ENCODE measurements at regions not wholly inside any gene's neighbourhood (a gene's known extent, or its start where the extent isn't known, plus 50 kb on each side); places are given as distances from the start of the nearest gene placed in this dataset.
"Not testable (repeated sequence)": the region's sequence is repeated elsewhere in the genome, so short reads cannot be mapped to it uniquely, and the experiment has no call there.

DNA sequence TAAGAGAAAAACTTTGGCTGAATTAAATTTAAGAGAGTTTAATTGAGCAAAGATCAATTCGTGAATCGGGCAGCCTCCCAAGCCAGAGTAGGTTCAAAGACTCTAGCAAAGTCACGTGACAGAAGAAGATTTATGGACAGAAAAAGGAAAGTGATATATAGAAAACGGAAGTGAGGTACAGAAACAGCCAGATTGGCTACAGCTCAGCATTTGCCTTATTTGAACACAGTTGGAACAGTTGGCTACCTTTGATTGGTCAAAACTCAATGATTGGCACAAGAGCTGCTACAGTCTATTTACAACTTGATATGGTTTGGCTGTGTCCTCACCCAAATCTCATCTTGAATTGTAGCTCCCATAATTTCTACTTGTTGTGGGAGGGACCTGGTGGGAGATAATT is 102.6 kb downstream of the PLG start:
- DNase-seq (ENCODE audit: low read depth in 2 of 2) = no peak

DNA sequence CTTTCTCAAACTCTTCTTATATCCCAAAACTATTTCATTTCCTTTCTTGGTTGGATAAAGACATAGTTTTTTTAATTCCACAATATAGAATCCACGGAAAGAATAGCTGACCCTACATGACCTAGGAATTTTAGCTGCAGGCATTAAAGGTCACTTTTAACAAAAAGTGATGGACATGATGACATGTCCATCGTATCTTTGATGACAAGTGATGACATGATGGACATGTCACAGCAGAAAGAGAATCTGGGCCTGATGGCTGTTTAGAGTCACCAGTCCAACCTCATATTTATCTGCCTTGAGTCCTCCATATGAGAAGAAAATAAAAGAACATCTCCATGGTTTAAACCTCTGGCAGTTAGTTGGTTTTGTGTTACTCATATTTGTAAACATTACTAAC is 106.2 kb downstream of the PLG start:
- no peak for DNase-seq (ENCODE audit: low read depth in 2 of 2)

DNA sequence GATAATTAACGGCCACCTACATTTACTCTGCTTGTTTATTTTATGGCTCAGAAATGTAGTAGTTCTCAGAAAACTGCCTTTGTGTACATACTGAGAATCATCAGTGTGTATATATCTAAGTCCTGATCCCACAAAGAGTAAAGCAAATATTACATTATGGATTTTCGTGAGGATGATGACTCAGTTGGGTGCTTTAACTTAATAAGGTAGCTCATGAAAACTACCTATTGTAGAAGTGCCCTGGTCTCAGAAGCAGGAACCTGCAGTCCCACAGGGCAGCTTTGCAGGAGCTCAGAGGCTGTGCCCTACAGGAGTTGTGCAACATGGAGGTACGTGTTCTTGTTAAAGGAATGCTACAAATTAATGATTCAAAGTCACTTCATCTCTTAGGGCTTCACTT is 108.2 kb downstream of the PLG start:
- DNase-seq (ENCODE audit: low read depth in 2 of 2) = no peak

DNA sequence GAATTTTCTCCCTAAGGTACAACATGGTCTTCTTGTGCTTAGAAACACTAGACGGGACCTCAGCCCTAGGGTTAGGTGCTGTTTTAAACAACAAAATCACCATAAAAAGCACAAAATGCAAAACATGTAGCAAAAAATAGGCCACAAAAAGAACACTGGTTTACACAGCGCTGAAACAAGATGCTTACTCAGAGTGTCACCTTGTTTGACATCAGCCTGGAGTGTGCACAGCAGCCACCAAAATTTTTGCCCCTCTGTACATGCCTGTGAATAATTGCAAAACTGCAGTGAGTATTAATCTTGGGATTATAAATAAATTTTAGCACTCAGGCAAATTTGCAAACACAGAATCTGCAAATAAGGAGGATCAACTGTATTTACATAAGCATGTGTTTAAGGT is 110.1 kb downstream of the PLG start:
- no peak for DNase-seq (ENCODE audit: low read depth in 2 of 2)

DNA sequence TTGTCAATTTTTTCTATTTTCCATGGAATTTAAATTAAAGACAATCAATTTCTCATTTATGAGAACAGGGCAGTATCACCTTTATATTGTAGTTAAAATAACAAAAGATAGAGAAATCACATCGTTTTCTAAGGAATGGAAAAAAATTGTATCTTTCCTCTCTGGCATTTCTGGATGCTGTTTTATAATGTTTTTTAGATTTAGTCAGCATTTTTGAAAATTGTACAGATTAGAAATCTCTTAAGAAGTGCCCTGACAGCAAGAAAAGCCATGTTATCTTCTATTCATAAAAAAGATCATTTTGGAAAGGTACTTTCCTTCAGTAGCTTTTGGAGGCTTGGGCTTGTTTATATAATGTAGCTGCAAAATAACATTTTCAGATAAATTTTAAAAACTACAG is 116.9 kb downstream of the PLG start:
- no peak for DNase-seq (ENCODE audit: low read depth in 2 of 2)

DNA sequence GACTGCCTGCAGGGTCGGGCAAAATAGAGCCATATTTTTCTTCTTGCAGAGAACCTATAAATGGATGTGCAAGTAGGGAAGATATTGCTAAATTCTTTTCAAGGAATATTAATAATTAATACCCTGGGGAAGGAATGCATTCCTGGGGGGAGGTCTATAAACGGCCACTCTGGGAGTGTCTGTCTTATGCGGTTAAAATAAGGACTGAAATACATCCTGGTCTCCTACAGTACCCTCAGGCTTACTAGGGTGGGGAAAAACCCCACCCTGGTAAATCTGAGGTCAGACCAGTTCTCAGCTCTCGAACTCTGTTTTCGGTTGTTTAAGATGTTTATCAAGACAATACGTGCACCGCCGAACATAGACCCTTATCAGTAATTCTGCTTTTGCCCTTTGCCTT is 118.6 kb downstream of the PLG start:
- not testable (repeated sequence) for DNase-seq (ENCODE audit: low read depth in 2 of 2)

DNA sequence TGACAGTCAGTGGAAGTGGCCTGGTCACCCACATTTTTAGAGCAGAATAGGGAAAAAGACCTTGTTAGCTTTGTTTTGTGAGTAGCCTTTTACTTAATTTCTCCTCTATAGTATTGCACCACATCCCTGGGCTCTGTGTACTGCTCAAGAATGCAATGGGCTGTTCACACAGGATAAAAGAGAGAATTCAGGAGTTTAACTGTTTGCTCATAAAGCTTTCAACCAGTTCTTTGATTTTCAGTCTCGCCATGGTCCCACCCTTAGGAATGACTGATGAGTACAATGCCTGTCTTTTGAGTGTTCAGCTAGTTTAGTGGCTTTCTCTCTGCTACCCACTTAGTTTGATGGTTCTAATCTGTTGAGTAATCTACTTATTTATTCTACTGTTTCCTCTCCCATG is 129.7 kb downstream of the PLG start:
- DNase-seq (ENCODE audit: low read depth in 2 of 2) = no peak

DNA sequence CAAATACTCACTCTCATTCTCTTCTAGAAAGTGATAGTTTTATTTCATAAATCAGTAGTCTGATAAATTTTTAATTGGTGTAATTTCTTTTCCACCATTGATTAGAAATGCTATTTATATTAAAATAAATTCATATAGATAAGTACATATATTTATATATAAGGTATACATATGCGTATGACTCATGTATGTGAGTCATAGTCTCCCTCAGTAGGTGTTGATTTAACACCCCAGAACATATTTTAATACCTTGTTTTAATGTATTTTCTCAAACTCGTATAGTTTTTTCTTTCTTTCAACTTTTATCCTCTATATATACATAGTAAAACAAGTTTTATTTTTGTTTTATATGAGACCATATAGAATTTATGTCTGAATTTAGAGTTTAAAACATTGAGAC is 130.4 kb downstream of the PLG start:
- DNase-seq (ENCODE audit: low read depth in 2 of 2) = no peak

DNA sequence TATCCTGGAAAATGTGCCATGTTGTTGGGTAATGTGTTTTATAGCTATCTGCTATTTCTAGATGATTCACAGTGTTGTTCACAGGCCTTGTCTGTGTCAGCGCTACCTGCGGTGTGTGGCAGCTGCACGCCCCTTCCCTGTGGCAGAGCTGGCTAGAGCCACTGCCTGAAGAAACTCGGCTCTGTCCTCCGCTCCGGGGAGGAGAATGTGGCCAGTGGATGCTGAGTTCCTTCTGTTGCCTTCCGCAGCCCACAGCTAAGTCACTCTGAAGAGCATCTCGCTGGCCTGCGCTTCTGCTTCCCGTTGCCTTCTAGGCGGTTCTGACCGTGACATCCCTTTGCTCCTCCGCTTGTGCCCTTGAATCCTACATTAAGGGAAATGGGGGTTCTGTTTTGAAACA is 135.1 kb downstream of the PLG start:
- DNase-seq (ENCODE audit: low read depth in 2 of 2) = no peak

DNA sequence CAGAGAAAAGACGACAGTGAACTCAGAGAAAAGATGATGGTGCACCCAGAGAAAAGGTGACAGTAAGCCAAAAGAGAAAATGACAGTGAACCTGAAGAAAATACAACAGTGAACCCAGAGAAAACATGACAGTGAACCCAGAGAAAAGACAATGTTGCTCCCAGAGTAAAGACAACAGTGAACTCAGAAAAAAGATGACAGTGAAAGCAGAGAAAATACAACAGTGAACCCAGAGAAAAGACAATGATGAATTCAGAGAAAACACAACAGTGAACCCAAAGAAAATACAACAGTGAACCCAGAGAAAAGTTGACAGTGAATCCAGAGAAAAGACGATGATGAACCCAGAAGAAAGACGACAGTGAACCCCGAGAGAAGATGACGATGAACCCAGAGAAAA is 140.5 kb upstream of the MAP3K4 start:
- DNase-seq (ENCODE audit: low read depth in 2 of 2) = no peak

DNA sequence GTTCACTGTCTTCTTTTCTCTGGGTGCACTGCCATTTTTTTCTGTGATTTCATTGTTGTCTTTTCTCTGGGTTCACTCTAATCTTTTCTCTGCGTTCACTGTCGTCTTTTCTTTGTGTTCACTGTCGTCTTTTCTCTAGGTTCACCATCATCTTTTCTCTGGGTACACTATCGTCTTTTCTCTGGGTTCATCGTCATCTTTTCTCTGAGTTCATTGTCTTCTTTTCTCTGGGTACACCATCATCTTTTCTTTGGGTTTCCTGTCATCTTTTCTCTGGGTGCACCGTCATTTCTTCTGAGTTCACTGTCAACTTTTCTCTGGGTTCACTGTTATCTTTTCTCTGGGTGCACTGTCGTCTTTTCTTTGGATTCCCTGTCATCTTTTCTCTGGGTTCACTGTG is 137.6 kb upstream of the MAP3K4 start:
- DNase-seq (ENCODE audit: low read depth in 2 of 2) = no peak

DNA sequence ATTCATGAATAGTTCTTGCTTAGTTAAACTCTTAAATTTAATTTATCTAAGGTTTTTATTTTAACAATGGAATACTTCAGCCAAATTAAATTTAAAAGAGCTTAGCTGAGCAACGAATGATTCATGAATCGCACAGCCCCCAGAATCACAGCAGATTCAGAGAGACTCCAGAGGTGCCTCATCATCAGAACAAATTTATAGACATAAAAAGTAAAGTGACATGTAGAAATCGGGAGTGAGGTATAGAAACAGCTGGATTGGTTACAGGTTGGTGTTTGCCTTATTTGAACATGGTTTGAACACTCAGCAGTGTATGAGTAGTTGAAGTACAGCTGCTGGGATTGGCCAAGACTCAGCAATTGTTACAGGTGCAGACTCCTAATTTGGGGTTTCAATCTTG is 132.7 kb upstream of the MAP3K4 start:
- DNase-seq (ENCODE audit: low read depth in 2 of 2) = no peak

DNA sequence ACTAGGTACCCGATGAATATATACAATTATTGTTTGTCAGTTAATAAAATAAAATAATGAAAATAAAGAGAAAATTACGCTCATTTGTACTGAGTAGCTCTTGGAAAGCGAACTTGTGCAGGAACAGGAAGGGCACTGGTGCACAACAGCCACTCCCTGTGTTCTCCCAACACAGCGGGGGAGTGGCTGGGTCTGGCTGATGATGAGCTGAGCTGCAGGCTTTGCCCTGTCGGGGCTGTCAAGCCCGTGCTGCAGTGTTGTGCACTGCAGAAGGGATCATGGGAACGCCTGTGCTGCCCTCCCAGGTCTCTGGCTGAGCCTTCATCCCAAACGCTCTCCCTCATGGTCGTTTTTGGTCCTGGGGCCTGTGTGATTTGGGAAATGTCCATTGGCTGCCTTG is 131.7 kb upstream of the MAP3K4 start:
- DNase-seq (ENCODE audit: low read depth in 2 of 2) = no peak

DNA sequence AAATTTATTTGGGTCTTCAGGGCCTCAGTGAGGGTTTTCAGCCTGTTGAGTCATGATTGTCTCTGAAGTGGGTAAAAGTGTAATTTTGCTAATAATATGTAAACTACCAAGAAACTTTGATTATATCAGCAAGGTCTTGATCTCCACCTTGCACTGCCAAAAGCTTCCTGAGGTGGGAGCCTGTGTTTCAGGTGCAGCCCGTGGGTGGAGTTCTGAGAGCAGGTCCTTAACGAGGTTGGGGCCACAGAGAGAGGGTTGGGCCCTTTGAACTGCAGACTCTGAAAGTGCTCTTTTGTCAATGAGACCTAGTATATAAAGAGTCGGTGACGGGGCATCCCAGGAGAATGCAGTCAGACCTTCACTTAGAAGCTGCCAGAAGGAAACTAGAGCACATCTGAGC is 129.7 kb upstream of the MAP3K4 start:
- no peak for DNase-seq (ENCODE audit: low read depth in 2 of 2)

DNA sequence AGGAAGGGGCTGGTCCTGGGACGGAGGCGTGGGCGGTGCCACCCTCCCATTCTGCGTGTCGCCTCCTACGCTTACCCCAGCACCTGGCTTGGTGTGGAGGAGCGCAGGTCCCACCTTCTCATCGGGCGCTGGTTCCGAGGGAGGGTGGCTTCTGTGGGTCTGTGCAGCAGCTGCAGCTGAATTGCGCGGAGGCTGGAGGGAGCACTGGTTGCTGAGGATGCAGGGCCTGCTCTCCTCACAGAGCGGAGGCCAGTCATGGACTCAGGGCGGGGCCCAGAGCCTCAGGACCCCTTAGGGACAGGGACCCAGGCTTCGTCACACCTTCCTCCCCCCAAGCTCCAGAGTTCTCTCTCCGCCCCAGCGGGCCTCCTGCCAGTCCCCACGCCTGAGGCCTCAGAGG is 127.8 kb upstream of the MAP3K4 start:
- DNase-seq (ENCODE audit: low read depth in 2 of 2) = no peak

DNA sequence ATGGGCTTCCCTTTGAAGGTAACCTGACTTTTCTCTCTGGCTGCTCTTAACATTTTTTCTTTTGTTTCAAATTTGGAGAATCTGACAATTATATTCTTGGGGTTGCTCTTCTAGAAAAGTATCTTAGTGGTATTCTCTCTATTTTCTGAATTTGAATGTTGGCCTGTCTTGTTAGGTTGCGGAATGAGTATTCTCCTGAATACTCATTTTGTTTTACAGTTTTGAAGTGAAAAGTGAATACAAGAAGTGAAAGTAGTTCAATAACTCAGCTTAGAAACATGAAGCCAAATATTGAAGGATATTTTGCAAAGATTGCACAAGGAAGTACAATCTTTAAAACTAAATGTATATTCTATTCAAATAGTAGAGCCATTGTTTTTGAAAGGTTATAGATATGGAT is 120.2 kb upstream of the MAP3K4 start:
- no peak for DNase-seq (ENCODE audit: low read depth in 2 of 2)

DNA sequence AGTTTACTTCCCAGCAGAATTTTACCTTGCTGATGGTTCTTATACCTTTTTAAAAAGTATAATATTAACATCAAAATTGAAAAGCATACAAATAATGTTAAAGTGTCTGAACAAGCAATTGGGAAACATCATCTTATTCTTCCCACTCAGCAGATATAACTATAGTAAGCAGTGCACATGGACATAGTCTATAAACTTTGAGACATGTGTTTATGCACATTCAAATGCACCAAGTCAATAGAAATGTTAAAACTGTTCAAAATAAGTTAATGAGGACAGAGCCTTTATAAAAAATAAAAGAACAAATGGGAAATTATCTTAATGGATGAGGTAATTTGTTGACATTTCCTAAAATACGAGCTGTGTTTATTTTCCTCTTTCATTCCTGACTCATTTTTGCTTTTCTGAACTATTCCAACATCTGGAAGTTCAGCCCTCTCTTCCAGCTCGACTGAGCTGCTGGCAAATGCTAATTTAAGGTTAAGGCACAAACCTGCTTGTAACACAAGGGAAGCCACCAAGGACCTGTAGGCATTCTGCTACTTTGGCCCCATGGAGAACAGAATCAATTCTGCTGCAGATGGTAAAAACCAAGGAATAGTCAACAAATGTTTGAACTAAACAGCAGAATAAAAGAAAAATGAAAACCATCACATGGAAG is 110.3 kb upstream of the MAP3K4 start:
- DNase-seq (ENCODE audit: low read depth in 2 of 2) = no peak

DNA sequence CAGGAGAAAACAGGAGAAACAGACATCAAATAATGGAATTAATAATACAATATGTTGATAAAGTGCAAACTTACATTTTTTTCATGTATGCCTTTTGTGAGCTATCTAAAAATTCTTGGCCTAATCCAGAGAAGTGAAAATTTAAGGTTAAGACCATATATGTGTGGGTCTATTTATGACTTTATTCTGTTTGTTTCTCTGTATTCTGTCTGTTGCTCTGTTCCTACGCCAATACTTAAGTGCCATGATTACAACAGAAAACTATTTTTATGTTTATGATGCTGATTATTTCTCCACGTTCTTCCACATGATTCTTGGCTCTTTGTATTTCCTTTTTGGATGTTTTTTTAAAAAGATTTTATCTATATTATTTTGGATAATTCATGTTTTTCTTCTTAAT is 109.6 kb upstream of the MAP3K4 start:
- DNase-seq (ENCODE audit: low read depth in 2 of 2) = no peak

DNA sequence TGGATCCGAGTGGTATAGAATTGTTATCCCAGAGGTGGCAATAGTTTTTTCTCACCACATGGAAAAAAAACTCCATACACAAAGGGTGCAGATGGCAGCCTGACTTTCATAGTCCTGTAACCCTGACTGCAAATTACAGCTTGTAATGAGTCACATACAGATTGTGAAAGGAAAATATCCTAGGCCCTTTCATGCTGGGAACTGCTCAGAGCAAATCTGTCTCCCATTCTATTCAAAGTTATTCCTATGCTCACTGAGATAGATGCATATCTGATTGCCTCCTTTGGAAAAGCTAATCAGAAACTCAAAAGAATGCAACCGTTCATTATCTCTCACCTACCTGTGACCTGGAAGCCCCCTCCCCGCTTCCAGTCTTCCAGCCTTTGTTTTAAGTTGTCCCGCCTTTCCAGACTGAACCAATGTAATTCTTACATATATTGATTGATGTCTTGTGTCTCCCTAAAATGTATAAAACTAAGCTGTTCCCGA is 108.7 kb upstream of the MAP3K4 start:
- DNase-seq (ENCODE audit: low read depth in 2 of 2) = no peak

DNA sequence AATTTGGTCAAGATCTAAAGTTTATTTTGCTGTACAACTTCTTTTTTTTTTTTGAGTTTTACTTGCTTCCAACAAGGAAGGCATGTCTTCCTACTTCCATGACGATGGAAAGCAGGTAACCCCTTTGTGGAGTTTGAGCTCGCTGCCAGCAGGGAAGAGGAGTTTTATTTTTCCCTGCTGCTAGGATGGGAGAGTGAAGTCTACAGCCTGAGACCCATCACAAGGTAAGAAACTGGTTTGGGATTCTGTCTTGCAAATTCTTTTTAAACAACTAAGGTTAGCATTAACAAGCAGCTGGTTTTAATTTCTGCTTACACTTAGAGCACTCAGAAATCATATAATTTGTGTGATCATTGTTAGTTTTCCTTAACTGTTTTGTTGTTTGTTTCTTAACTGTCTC is 108.0 kb upstream of the MAP3K4 start:
- no peak for DNase-seq (ENCODE audit: low read depth in 2 of 2)

DNA sequence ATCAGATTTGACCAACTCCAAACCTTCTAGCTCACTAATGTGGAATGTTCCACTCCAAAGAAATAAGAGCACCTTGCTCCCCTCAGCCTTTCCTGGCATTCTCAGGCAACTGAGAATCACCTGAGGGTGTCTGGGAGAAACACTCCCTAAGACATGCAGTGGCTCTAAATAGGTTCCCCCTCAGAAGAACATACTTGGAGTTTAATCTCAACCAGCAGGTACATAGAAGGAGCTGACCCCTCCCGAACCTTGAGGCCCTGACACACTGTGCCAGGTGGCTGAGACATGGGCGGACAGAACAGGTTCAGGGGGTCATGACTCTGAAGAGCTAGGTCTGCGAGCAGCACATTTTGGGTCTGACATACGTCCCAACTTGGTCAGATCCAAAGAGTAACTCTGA is 107.6 kb upstream of the MAP3K4 start:
- DNase-seq (ENCODE audit: low read depth in 2 of 2) = no peak

DNA sequence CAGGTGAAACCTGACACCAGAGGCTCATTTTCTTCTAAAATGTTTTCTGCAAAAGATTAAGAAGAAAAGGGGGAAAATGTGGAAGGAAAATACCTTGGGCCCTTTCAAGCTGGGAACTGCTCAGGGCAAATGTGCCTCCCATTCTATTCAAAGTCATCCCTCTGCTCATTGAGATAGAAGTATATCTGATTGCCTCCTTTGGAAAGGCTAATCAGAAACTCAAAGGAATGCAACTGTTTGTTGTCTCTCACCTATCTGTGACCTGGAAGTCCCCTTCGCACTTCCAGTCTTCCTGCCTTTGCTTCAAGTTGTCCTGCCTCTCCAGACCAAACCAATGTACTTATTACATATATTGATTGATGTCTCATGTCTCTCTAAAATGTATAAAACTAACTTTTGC is 102.4 kb upstream of the MAP3K4 start:
- not testable (repeated sequence) for DNase-seq (ENCODE audit: low read depth in 2 of 2)

DNA sequence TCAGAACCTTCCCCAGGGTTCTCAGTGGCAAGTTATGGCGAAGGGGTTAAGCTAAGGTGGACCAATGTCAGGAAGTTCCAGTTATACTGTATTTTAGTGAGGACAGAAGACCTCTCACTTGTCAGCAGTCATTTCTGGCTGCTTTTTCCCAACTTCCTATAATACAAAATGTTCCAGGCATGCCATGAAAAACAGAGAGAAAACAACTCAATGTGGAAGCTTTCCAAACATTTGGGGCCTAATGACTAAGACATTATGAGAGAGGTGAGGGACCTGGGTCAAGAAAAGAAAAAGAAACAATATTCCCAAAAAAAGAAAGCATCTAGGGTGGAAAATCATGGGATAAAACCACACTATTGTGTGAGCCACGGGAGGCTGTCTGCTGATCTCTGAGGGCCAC is 99.9 kb upstream of the MAP3K4 start:
- no peak for DNase-seq (ENCODE audit: low read depth in 2 of 2)

DNA sequence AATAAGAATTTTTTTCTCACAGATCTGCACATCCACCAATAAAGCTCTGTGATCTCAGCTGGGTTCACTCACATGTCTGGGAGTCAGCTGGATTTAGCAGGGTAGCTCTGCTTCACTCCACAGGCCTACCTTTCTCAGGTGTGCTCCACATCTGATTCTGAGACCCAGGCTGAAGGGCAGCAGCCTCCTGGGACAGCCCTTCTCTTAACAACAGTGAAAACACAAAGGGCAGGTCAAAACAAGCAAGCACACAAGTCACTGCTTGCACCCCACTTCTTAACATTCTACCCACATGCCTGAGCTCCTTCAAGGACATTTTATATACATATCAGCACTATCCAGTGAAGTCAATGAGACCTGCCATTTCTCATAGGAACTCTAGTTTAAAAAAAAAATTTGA is 96.0 kb upstream of the MAP3K4 start:
- DNase-seq (ENCODE audit: low read depth in 2 of 2) = no peak
